Transverse colon (tissue), 4 donors: ENCODE measurements at regions not wholly inside any gene's neighbourhood (a gene's known extent, or its start where the extent isn't known, plus 50 kb on each side); places are given as distances from the start of the nearest gene placed in this dataset.

ENCODE experiments used
- DNase-seq: peaks from one replicate; pipeline ENCODE4 v3.0.0-alpha.2; 2019
- H3K27ac ChIP-seq, 4 donors: fragments of 200-600 bp; sonication (generic); 2 replicates each; pipeline ENCODE4 v1.5.1; 2016 to 2018; ENCODE audit warnings: inconsistent platforms in 4 of 4
- H3K27me3 ChIP-seq: fragments of 200-600 bp; sonication (generic); 2 replicates; pipeline ENCODE4 v1.5.1; 2017; ENCODE audit warnings: inconsistent platforms
- H3K36me3 ChIP-seq, 4 donors: fragments of 200-600 bp; sonication (generic); 2 replicates each; pipeline ENCODE4 v1.5.1; 2017 to 2019; ENCODE audit warnings: inconsistent platforms in 4 of 4
- H3K4me1 ChIP-seq, 4 donors: fragments of 200-600 bp; sonication (generic); 2 replicates each; pipeline ENCODE4 v1.5.1; 2017 to 2020; ENCODE audit warnings: inconsistent platforms in 4 of 4
- H3K4me3 ChIP-seq, 4 donors: fragments of 200-600 bp; sonication (generic); 1 replicate in 1 of 4; 2 replicates in 3 of 4; pipeline versions ENCODE4 v1.5.1 to v1.6.1; 2017 to 2019; ENCODE audit warnings: inconsistent platforms in 4 of 4
- H3K9me3 ChIP-seq, 2 donors: fragments of 200-600 bp; sonication (generic); 2 replicates each; pipeline ENCODE4 v1.5.1; 2017 to 2019; ENCODE audit warnings: inconsistent platforms in 2 of 2
- EP300 ChIP-seq: sonication (generic); formaldehyde crosslinking; IDR thresholded peaks from one replicate; pipeline ENCODE4 v1.6.1; 2017; ENCODE audit warnings: antibody characterized with exemption, low read depth
- POLR2A ChIP-seq: fragments of 450-650 bp; IDR thresholded peaks from one replicate; pipeline ENCODE4 v1.6.1; 2016; ENCODE audit warnings: antibody characterized with exemption, mild to moderate bottlenecking, moderate library complexity
- POLR2AphosphoS5 ChIP-seq, 3 donors: sonication (generic); formaldehyde crosslinking; IDR thresholded peaks; one replicate each; pipeline ENCODE4 v1.6.1; 2016; ENCODE audit warnings: antibody characterized with exemption in 3 of 3
- WGBS, 2 donors: methylation state at CpG; one replicate each; pipeline ENCODE4 v1.1.5; 2018; ENCODE audit warnings: low coverage in 1 of 2; 5-methylcytosine and 5-hydroxymethylcytosine counted together
- in situ Hi-C, 4 donors: fragments of 200-750 bp; cut with MboI; loops; one replicate each; pipeline versions ENCODE4 v1.15.0 to v1.15.1; 2017; ENCODE audit warnings: low sequenced_read_pairs in 3 of 4, low pct_ligation_motif_present in 1 of 4, low pct_unique_long_range_greater_than_20kb in 1 of 4
- intact Hi-C: fragments of 100-400 bp; cut with DNase I; formaldehyde crosslinking; loops from one replicate; pipeline ENCODE4 v1.15.1; 2023; ENCODE audit warnings: low total_unique reads
- TF ChIP-seq, protein P1 (sequence below), 5 experiments: fragments of 200-600 bp in 3 of 5; fragments of 450-650 bp in 2 of 5; sonication (generic) in 3 of 5; IDR thresholded peaks; 1 replicate in 2 of 5; 2 replicates in 3 of 5; pipeline ENCODE4 v1.5.1; 2016 to 2017; ENCODE audit warnings: antibody characterized with exemption in 5 of 5, inconsistent platforms in 3 of 5, mild to moderate bottlenecking in 2 of 5, moderate library complexity in 1 of 5

DNA sequence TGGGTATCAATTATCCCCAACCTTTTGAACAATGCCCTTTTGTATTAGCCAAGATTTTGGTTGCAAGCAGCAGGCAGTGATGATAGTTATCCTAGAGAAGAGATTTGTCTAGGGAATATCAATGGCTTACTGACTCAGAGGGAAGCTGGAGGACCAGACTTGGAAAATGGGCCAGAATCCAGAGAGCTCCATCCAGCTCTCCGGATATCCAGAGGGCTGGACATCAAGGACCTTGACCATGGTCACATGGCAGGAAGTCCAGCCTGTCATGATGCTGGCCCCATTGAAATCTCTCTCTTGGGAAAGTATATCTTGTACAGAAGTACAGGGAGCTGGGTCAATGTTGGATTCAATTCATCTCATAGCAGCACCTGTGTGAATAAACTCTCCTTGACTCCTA is 148.5 kb upstream of the PDZRN3 start:
- no peak for TF ChIP-seq EP300
- no peak for TF ChIP-seq POLR2AphosphoS5 (IDR thresholded peaks at IDR 0.05)
- TF ChIP-seq, protein P1, sequence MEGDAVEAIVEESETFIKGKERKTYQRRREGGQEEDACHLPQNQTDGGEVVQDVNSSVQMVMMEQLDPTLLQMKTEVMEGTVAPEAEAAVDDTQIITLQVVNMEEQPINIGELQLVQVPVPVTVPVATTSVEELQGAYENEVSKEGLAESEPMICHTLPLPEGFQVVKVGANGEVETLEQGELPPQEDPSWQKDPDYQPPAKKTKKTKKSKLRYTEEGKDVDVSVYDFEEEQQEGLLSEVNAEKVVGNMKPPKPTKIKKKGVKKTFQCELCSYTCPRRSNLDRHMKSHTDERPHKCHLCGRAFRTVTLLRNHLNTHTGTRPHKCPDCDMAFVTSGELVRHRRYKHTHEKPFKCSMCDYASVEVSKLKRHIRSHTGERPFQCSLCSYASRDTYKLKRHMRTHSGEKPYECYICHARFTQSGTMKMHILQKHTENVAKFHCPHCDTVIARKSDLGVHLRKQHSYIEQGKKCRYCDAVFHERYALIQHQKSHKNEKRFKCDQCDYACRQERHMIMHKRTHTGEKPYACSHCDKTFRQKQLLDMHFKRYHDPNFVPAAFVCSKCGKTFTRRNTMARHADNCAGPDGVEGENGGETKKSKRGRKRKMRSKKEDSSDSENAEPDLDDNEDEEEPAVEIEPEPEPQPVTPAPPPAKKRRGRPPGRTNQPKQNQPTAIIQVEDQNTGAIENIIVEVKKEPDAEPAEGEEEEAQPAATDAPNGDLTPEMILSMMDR (IDR thresholded peaks at IDR 0.05): no peak
- TF ChIP-seq POLR2A: no peak
- Histone ChIP-seq H3K27ac (no peak overlapping the region), H3K4me3 (no peak overlapping the region), H3K4me1 (no peaks in the 10 kb centered on the region), H3K36me3 (no peaks in the 10 kb centered on the region), H3K9me3 (no peaks in the 10 kb centered on the region), H3K27me3 (no peaks in the 10 kb centered on the region)
- 60 to 67% methylated on average over 1 of the region's 1 CpG for WGBS, 2 donors
- no peak for DNase-seq
- in situ Hi-C loops: no loop called here
- intact Hi-C loops: no loop called here

- intact Hi-C loops: no loop called here
- WGBS, 2 donors: 70% methylated on average over 3 of the region's 3 CpGs
- Histone ChIP-seq H3K27ac (no peak overlapping the region), H3K9me3 (no peaks in the 10 kb centered on the region), H3K27me3 (no peaks in the 10 kb centered on the region), H3K4me3 (no peak overlapping the region), H3K36me3 (no peaks in the 10 kb centered on the region), H3K4me1 (no peaks in the 10 kb centered on the region)
- DNase-seq: no peak
- TF ChIP-seq POLR2AphosphoS5 (IDR thresholded peaks at IDR 0.05) (no peak), POLR2A (no peak), EP300 (no peak)
- TF ChIP-seq, protein P1 (IDR thresholded peaks at IDR 0.05): no peak
- in situ Hi-C loops: no loop called here
Measured at GRCh38 chr3:73772076-73772886, 147.5 kb upstream of the PDZRN3 start.

GRCh38 chr3:73768524-73769308 is 144.0 kb upstream of the PDZRN3 start:
- TF ChIP-seq POLR2AphosphoS5 (IDR thresholded peaks at IDR 0.05) (no peak), POLR2A (no peak), EP300 (no peak)
- TF ChIP-seq, protein P1 (IDR thresholded peaks at IDR 0.05): no peak
- Histone ChIP-seq H3K27me3 (no peaks in the 10 kb centered on the region), H3K9me3 (no peaks in the 10 kb centered on the region), H3K4me1 (no peaks in the 10 kb centered on the region), H3K27ac (no peak overlapping the region), H3K36me3 (no peaks in the 10 kb centered on the region), H3K4me3 (no peak overlapping the region)
- no peak for DNase-seq
- intact Hi-C loops: no loop called here
- 70 to 79% methylated on average over 5 of the region's 5 CpGs for WGBS, 2 donors
- in situ Hi-C loops: no loop called here

- TF ChIP-seq EP300: no peak
- TF ChIP-seq, protein P1 (IDR thresholded peaks at IDR 0.05): no peak
- no peak for TF ChIP-seq POLR2AphosphoS5 (IDR thresholded peaks at IDR 0.05)
- TF ChIP-seq POLR2A: no peak
- WGBS, 2 donors: 30 to 32% methylated on average over 4 to 7 of the region's 7 CpGs
- Histone ChIP-seq H3K36me3 (no peaks in the 10 kb centered on the region), H3K4me1 (no peaks in the 10 kb centered on the region), H3K27me3 (no peaks in the 10 kb centered on the region), H3K27ac (peak overlapping the region; percentile 23 to 68 (median 54)), H3K4me3 (peak overlapping the region in 1 of 4 donors; percentile 1), H3K9me3 (no peaks in the 10 kb centered on the region)
- no peak for DNase-seq
- intact Hi-C loops: no loop called here
- in situ Hi-C loops: no loop called here
Measured at GRCh38 chr3:73766599-73767381, 142.0 kb upstream of the PDZRN3 start.
